ENCODE measurements at regions not wholly inside any gene's neighbourhood (a gene's known extent, or its start where the extent isn't known, plus 50 kb on each side); places are given as distances from the start of the nearest gene placed in this dataset.
"Not testable (repeated sequence)": the region's sequence is repeated elsewhere in the genome, so short reads cannot be mapped to it uniquely, and the experiment has no call there.

- H3K4me1 ChIP-seq (ENCODE audit: control insufficient read depth in 1 of 2, insufficient read depth in 1 of 2, low read depth in 1 of 2, low read length in 1 of 2) = no peaks in the 10 kb centered on the region
- no peaks in the 10 kb centered on the region for H3K27me3 ChIP-seq
- no peaks in the 10 kb centered on the region for H3K36me3 ChIP-seq
- no peak overlapping the region for H3K4me3 ChIP-seq (ENCODE audit: low read depth in 1 of 2, low read length in 1 of 2)
- H3K9me3 ChIP-seq = no peaks in the 10 kb centered on the region
- H3K27ac ChIP-seq = no peak overlapping the region
- no peak for TF ChIP-seq CTCF (IDR thresholded peaks at IDR 0.05)
These were observed 128.1 kb upstream of the ITGB1 start for GRCh38 chr10:33086100-33086499.

- H3K27ac ChIP-seq = no peak overlapping the region
- no peak for TF ChIP-seq CTCF (IDR thresholded peaks at IDR 0.05)
- H3K9me3 ChIP-seq = no peaks in the 10 kb centered on the region
- H3K27me3 ChIP-seq = no peaks in the 10 kb centered on the region
- no peaks in the 10 kb centered on the region for H3K4me1 ChIP-seq (ENCODE audit: control insufficient read depth in 1 of 2, insufficient read depth in 1 of 2, low read depth in 1 of 2, low read length in 1 of 2)
- no peak overlapping the region for H3K4me3 ChIP-seq (ENCODE audit: low read depth in 1 of 2, low read length in 1 of 2)
- H3K36me3 ChIP-seq = no peaks in the 10 kb centered on the region
These were observed 127.3 kb upstream of the ITGB1 start for GRCh38 chr10:33085313-33085833.

GRCh38 chr10:33084453-33084852, 126.4 kb upstream of the ITGB1 start:
- H3K9me3 ChIP-seq = no peaks in the 10 kb centered on the region
- no peaks in the 10 kb centered on the region for H3K27me3 ChIP-seq
- H3K36me3 ChIP-seq = no peaks in the 10 kb centered on the region
- TF ChIP-seq CTCF (IDR thresholded peaks at IDR 0.05) = no peak
- H3K27ac ChIP-seq = no peak overlapping the region
- no peak overlapping the region for H3K4me3 ChIP-seq (ENCODE audit: low read depth in 1 of 2, low read length in 1 of 2)
- H3K4me1 ChIP-seq (ENCODE audit: control insufficient read depth in 1 of 2, insufficient read depth in 1 of 2, low read depth in 1 of 2, low read length in 1 of 2) = no peaks in the 10 kb centered on the region

GRCh38 chr10:33082373-33082895, 124.4 kb upstream of the ITGB1 start:
- no peak for TF ChIP-seq CTCF (IDR thresholded peaks at IDR 0.05)
- H3K27me3 ChIP-seq = no peaks in the 10 kb centered on the region
- H3K36me3 ChIP-seq = no peaks in the 10 kb centered on the region
- no peaks in the 10 kb centered on the region for H3K9me3 ChIP-seq
- H3K27ac ChIP-seq = no peak overlapping the region
- no peak overlapping the region for H3K4me3 ChIP-seq (ENCODE audit: low read depth in 1 of 2, low read length in 1 of 2)
- H3K4me1 ChIP-seq (ENCODE audit: control insufficient read depth in 1 of 2, insufficient read depth in 1 of 2, low read depth in 1 of 2, low read length in 1 of 2) = no peaks in the 10 kb centered on the region

GRCh38 chr10:33080467-33080866, 122.4 kb upstream of the ITGB1 start:
- not testable (repeated sequence) for H3K4me3 ChIP-seq (ENCODE audit: low read depth in 1 of 2, low read length in 1 of 2); H3K4me1 ChIP-seq (ENCODE audit: control insufficient read depth in 1 of 2, insufficient read depth in 1 of 2, low read depth in 1 of 2, low read length in 1 of 2); H3K9me3 ChIP-seq; H3K36me3 ChIP-seq; H3K27me3 ChIP-seq; H3K27ac ChIP-seq

GRCh38 chr10:33074443-33074842, 116.4 kb upstream of the ITGB1 start:
- no peak for TF ChIP-seq CTCF (IDR thresholded peaks at IDR 0.05)
- no peak overlapping the region for H3K27ac ChIP-seq

More at GRCh38 chr10:33074443-33074842, 116.4 kb upstream of the ITGB1 start:
- H3K4me1 ChIP-seq (ENCODE audit: control insufficient read depth in 1 of 2, insufficient read depth in 1 of 2, low read depth in 1 of 2, low read length in 1 of 2) = no peaks in the 10 kb centered on the region
- H3K9me3 ChIP-seq = no peaks in the 10 kb centered on the region
- no peaks in the 10 kb centered on the region for H3K36me3 ChIP-seq
- no peak overlapping the region for H3K4me3 ChIP-seq (ENCODE audit: low read depth in 1 of 2, low read length in 1 of 2)
- no peaks in the 10 kb centered on the region for H3K27me3 ChIP-seq
